ENCODE measurements at regions not wholly inside any gene's neighbourhood (a gene's known extent, or its start where the extent isn't known, plus 50 kb on each side); places are given as distances from the start of the nearest gene placed in this dataset.

DNA sequence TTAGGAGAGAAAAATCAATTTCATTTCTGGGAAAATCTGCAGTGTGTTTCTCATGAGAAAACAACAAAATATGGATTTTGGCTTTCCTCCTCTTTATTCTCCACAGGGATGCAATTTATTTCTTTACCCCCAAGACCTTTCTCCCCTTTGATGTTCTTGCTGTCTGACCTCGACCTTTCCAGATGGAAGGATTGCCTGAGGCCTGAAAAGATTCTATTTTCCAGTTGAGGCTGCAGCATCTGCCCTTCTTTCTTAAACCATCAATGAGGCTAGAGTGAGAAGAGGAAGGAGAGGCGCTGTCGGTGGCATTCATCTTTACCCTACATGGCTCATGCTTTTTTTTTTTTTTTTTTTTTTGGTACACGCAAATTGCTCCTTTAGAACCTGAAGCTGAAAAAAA, 344.2 kb upstream of the BTBD3 start:
- DNase-seq, result no peak
- no peaks in the 10 kb centered on the region for H3K4me1 ChIP-seq (ENCODE audit: control extremely low read depth in 1 of 4, control insufficient read depth in 4 of 4, insufficient read depth in 4 of 4, low read length in 3 of 4)
- H3K27me3 ChIP-seq (replicated peaks in 2 of 5; ENCODE audit: control insufficient read depth in 4 of 5, insufficient read depth in 5 of 5, low read length in 4 of 5), result no peaks in the 10 kb centered on the region
- no peak overlapping the region for H3K4me3 ChIP-seq (ENCODE audit: control insufficient read depth in 1 of 7, extremely low read depth in 1 of 7, insufficient read depth in 4 of 7, low read depth in 2 of 7, low read length in 6 of 7)
- no peak overlapping the region for H3K27ac ChIP-seq (ENCODE audit: insufficient read depth in 1 of 2, low read depth in 1 of 2, low read length in 2 of 2, poor library complexity in 1 of 2, severe bottlenecking in 2 of 2)
- no peaks in the 10 kb centered on the region for H3K9me3 ChIP-seq (ENCODE audit: control extremely low read depth in 1 of 5, control insufficient read depth in 4 of 5, insufficient read depth in 2 of 5, low read depth in 1 of 5, low read length in 4 of 5)
- ChIA-PET CTCF (no interaction called here), POLR2A (no interaction called here)
- no peaks in the 10 kb centered on the region for H3K36me3 ChIP-seq (ENCODE audit: control insufficient read depth in 4 of 4, insufficient read depth in 4 of 4, low read length in 3 of 4)
- WGBS (ENCODE audit: insufficient coverage), result no CpG with 5 or more reads among the region's 4 CpGs

GRCh38 chr20:11581271-11581670, 336.4 kb upstream of the BTBD3 start:
- Histone ChIP-seq H3K27me3 (replicated peaks in 2 of 5; ENCODE audit: control insufficient read depth in 4 of 5, insufficient read depth in 5 of 5, low read length in 4 of 5) (no peaks in the 10 kb centered on the region), H3K27ac (ENCODE audit: insufficient read depth in 1 of 2, low read depth in 1 of 2, low read length in 2 of 2, poor library complexity in 1 of 2, severe bottlenecking in 2 of 2) (peak overlapping the region in 1 of 2 experiments; percentile 29), H3K4me3 (ENCODE audit: control insufficient read depth in 1 of 7, extremely low read depth in 1 of 7, insufficient read depth in 4 of 7, low read depth in 2 of 7, low read length in 6 of 7) (peak overlapping the region in 1 of 7 experiments; percentile 2), H3K9me3 (ENCODE audit: control extremely low read depth in 1 of 5, control insufficient read depth in 4 of 5, insufficient read depth in 2 of 5, low read depth in 1 of 5, low read length in 4 of 5) (no peaks in the 10 kb centered on the region), H3K36me3 (ENCODE audit: control insufficient read depth in 4 of 4, insufficient read depth in 4 of 4, low read length in 3 of 4) (no peaks in the 10 kb centered on the region), H3K4me1 (ENCODE audit: control extremely low read depth in 1 of 4, control insufficient read depth in 4 of 4, insufficient read depth in 4 of 4, low read length in 3 of 4) (peaks cover 0 to 9% (median 4%) of the 10 kb centered on the region in 4 experiments)
- ChIA-PET POLR2A (no interaction called here), CTCF (no interaction called here)
- DNase-seq, result peak; percentile 20 to 74 (median 58)
- 57% methylated on average over 1 of the region's 2 CpGs for WGBS (ENCODE audit: insufficient coverage)

DNA sequence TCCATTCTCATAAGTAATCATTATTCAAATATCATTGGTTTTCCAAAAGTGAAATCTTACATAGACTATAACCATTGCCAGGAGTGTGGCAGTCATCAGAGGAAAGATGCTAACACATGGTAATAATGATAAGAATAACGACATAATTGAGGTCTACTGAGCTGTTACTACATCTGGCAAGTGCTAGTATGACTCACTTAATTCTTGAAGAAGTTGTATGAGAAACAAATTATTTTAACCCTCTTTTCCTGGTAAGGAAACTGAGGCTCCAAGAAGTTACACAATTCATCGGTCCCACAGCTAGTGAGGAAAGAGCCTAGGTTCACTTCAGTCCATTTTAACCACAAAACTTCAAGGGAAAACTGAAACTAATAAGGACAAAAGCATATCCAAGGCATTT, 335.6 kb upstream of the BTBD3 start:
- H3K4me3 ChIP-seq (ENCODE audit: control insufficient read depth in 1 of 7, extremely low read depth in 1 of 7, insufficient read depth in 4 of 7, low read depth in 2 of 7, low read length in 6 of 7), result peak overlapping the region in 1 of 7 experiments; percentile 2
- H3K4me1 ChIP-seq (ENCODE audit: control extremely low read depth in 1 of 4, control insufficient read depth in 4 of 4, insufficient read depth in 4 of 4, low read length in 3 of 4), result peaks cover 0 to 9% (median 4%) of the 10 kb centered on the region in 4 experiments
- peak overlapping the region in 1 of 2 experiments; percentile 60 for H3K27ac ChIP-seq (ENCODE audit: insufficient read depth in 1 of 2, low read depth in 1 of 2, low read length in 2 of 2, poor library complexity in 1 of 2, severe bottlenecking in 2 of 2)
- ChIA-PET CTCF (no interaction called here), POLR2A (no interaction called here)
- no peaks in the 10 kb centered on the region for H3K36me3 ChIP-seq (ENCODE audit: control insufficient read depth in 4 of 4, insufficient read depth in 4 of 4, low read length in 3 of 4)
- 0% methylated on average over 1 of the region's 2 CpGs for WGBS (ENCODE audit: insufficient coverage)
- H3K27me3 ChIP-seq (replicated peaks in 2 of 5; ENCODE audit: control insufficient read depth in 4 of 5, insufficient read depth in 5 of 5, low read length in 4 of 5), result no peaks in the 10 kb centered on the region
- peak; percentile 46 to 90 (median 78) for DNase-seq
- H3K9me3 ChIP-seq (ENCODE audit: control extremely low read depth in 1 of 5, control insufficient read depth in 4 of 5, insufficient read depth in 2 of 5, low read depth in 1 of 5, low read length in 4 of 5), result no peaks in the 10 kb centered on the region

GRCh38 chr20:11585752-11586352, 331.8 kb upstream of the BTBD3 start:
- no peaks in the 10 kb centered on the region for H3K27me3 ChIP-seq (replicated peaks in 2 of 5; ENCODE audit: control insufficient read depth in 4 of 5, insufficient read depth in 5 of 5, low read length in 4 of 5)
- no peak overlapping the region for H3K4me3 ChIP-seq (ENCODE audit: control insufficient read depth in 1 of 7, extremely low read depth in 1 of 7, insufficient read depth in 4 of 7, low read depth in 2 of 7, low read length in 6 of 7)
- no peaks in the 10 kb centered on the region for H3K9me3 ChIP-seq (ENCODE audit: control extremely low read depth in 1 of 5, control insufficient read depth in 4 of 5, insufficient read depth in 2 of 5, low read depth in 1 of 5, low read length in 4 of 5)
- peak in 2 of 3 donors; percentile 35 to 37 for DNase-seq
- POLR2A ChIA-PET, result no interaction called here
- 43% methylated on average over 2 of the region's 3 CpGs for WGBS (ENCODE audit: insufficient coverage)
- peaks cover 0 to 9% (median 4%) of the 10 kb centered on the region in 4 experiments for H3K4me1 ChIP-seq (ENCODE audit: control extremely low read depth in 1 of 4, control insufficient read depth in 4 of 4, insufficient read depth in 4 of 4, low read length in 3 of 4)
- CTCF ChIA-PET, result interaction anchor here (1.2 kb wide), 1 partner anchor 16 kb away, joined by 3 read pairs; no protein-coding TSS in a partner anchor
- H3K36me3 ChIP-seq (ENCODE audit: control insufficient read depth in 4 of 4, insufficient read depth in 4 of 4, low read length in 3 of 4), result no peaks in the 10 kb centered on the region
- no peak overlapping the region for H3K27ac ChIP-seq (ENCODE audit: insufficient read depth in 1 of 2, low read depth in 1 of 2, low read length in 2 of 2, poor library complexity in 1 of 2, severe bottlenecking in 2 of 2)

- CTCF ChIA-PET, result no interaction called here
- H3K27ac ChIP-seq (ENCODE audit: insufficient read depth in 1 of 2, low read depth in 1 of 2, low read length in 2 of 2, poor library complexity in 1 of 2, severe bottlenecking in 2 of 2), result no peak overlapping the region
- WGBS (ENCODE audit: insufficient coverage), result 100% methylated on average over 2 of the region's 4 CpGs
- POLR2A ChIA-PET, result no interaction called here
- no peaks in the 10 kb centered on the region for H3K27me3 ChIP-seq (replicated peaks in 2 of 5; ENCODE audit: control insufficient read depth in 4 of 5, insufficient read depth in 5 of 5, low read length in 4 of 5)
- H3K9me3 ChIP-seq (ENCODE audit: control extremely low read depth in 1 of 5, control insufficient read depth in 4 of 5, insufficient read depth in 2 of 5, low read depth in 1 of 5, low read length in 4 of 5), result peaks cover 0 to 2% (median 0%) of the 10 kb centered on the region in 5 experiments
- DNase-seq, result no peak
- no peaks in the 10 kb centered on the region for H3K4me1 ChIP-seq (ENCODE audit: control extremely low read depth in 1 of 4, control insufficient read depth in 4 of 4, insufficient read depth in 4 of 4, low read length in 3 of 4)
- H3K4me3 ChIP-seq (ENCODE audit: control insufficient read depth in 1 of 7, extremely low read depth in 1 of 7, insufficient read depth in 4 of 7, low read depth in 2 of 7, low read length in 6 of 7), result no peak overlapping the region
- H3K36me3 ChIP-seq (ENCODE audit: control insufficient read depth in 4 of 4, insufficient read depth in 4 of 4, low read length in 3 of 4), result no peaks in the 10 kb centered on the region
Measured at GRCh38 chr20:11588875-11589274, 328.8 kb upstream of the BTBD3 start.

GRCh38 chr20:11591965-11592364, 325.7 kb upstream of the BTBD3 start:
- Histone ChIP-seq H3K4me3 (ENCODE audit: control insufficient read depth in 1 of 7, extremely low read depth in 1 of 7, insufficient read depth in 4 of 7, low read depth in 2 of 7, low read length in 6 of 7) (no peak overlapping the region), H3K9me3 (ENCODE audit: control extremely low read depth in 1 of 5, control insufficient read depth in 4 of 5, insufficient read depth in 2 of 5, low read depth in 1 of 5, low read length in 4 of 5) (peaks cover 0 to 2% (median 0%) of the 10 kb centered on the region in 5 experiments), H3K27me3 (replicated peaks in 2 of 5; ENCODE audit: control insufficient read depth in 4 of 5, insufficient read depth in 5 of 5, low read length in 4 of 5) (no peaks in the 10 kb centered on the region), H3K36me3 (ENCODE audit: control insufficient read depth in 4 of 4, insufficient read depth in 4 of 4, low read length in 3 of 4) (no peaks in the 10 kb centered on the region), H3K27ac (ENCODE audit: insufficient read depth in 1 of 2, low read depth in 1 of 2, low read length in 2 of 2, poor library complexity in 1 of 2, severe bottlenecking in 2 of 2) (no peak overlapping the region), H3K4me1 (ENCODE audit: control extremely low read depth in 1 of 4, control insufficient read depth in 4 of 4, insufficient read depth in 4 of 4, low read length in 3 of 4) (no peaks in the 10 kb centered on the region)
- DNase-seq, result no peak
- POLR2A ChIA-PET, result no interaction called here
- CTCF ChIA-PET, result no interaction called here

- H3K4me3 ChIP-seq (ENCODE audit: control insufficient read depth in 1 of 7, extremely low read depth in 1 of 7, insufficient read depth in 4 of 7, low read depth in 2 of 7, low read length in 6 of 7), result no peak overlapping the region
- 100% methylated on average over 1 of the region's 1 CpG for WGBS (ENCODE audit: insufficient coverage)
- H3K9me3 ChIP-seq (ENCODE audit: control extremely low read depth in 1 of 5, control insufficient read depth in 4 of 5, insufficient read depth in 2 of 5, low read depth in 1 of 5, low read length in 4 of 5), result peaks cover 0 to 4% (median 0%) of the 10 kb centered on the region in 5 experiments
- no peak for DNase-seq
- H3K27me3 ChIP-seq (replicated peaks in 2 of 5; ENCODE audit: control insufficient read depth in 4 of 5, insufficient read depth in 5 of 5, low read length in 4 of 5), result no peaks in the 10 kb centered on the region
- no peak overlapping the region for H3K27ac ChIP-seq (ENCODE audit: insufficient read depth in 1 of 2, low read depth in 1 of 2, low read length in 2 of 2, poor library complexity in 1 of 2, severe bottlenecking in 2 of 2)
- no peaks in the 10 kb centered on the region for H3K36me3 ChIP-seq (ENCODE audit: control insufficient read depth in 4 of 4, insufficient read depth in 4 of 4, low read length in 3 of 4)
- no peaks in the 10 kb centered on the region for H3K4me1 ChIP-seq (ENCODE audit: control extremely low read depth in 1 of 4, control insufficient read depth in 4 of 4, insufficient read depth in 4 of 4, low read length in 3 of 4)
- CTCF ChIA-PET, result no interaction called here
- POLR2A ChIA-PET, result interaction anchor here (0.7 kb wide), 1 partner anchor 258 kb away, joined by 5 read pairs; no protein-coding TSS in a partner anchor
Measured at GRCh38 chr20:11604339-11604738, 313.4 kb upstream of the BTBD3 start.
